GM19467 (cell line): ENCODE measurements at regions not wholly inside any gene's neighbourhood (a gene's known extent, or its start where the extent isn't known, plus 50 kb on each side); places are given as distances from the start of the nearest gene placed in this dataset.

Source experiments
- ATAC-seq: cut with Tn5 transposase; IDR thresholded peaks from one replicate; pipeline ENCODE4 v1.9.1; 2021; ENCODE audit warnings: mild to moderate bottlenecking, moderate library complexity; ENCODE audit not compliant: unreplicated experiment

GRCh38 chr1:224504297-224505041 is 69.9 kb upstream of the WDR26 start:
- no peak for ATAC-seq

GRCh38 chr1:224505454-224506093 is 71.0 kb upstream of the WDR26 start:
- ATAC-seq, result no peak

GRCh38 chr1:224506141-224506814 is 71.7 kb upstream of the WDR26 start:
- ATAC-seq, result no peak

- ATAC-seq, result no peak
Measured at GRCh38 chr1:224507771-224508523, 73.3 kb upstream of the WDR26 start.

GRCh38 chr1:224509907-224510306 is 75.3 kb upstream of the WDR26 start:
- no peak for ATAC-seq

- ATAC-seq, result no peak
Measured at GRCh38 chr1:224510880-224511645, 76.5 kb upstream of the WDR26 start.

GRCh38 chr1:224512600-224513151 is 78.1 kb upstream of the WDR26 start:
- no peak for ATAC-seq

GRCh38 chr1:224513383-224513782 is 78.8 kb upstream of the WDR26 start:
- ATAC-seq, result no peak

- ATAC-seq, result peak; percentile 98
Measured at GRCh38 chr1:224513787-224514209, 79.2 kb upstream of the WDR26 start.

GRCh38 chr1:224517171-224517570 is 82.6 kb upstream of the WDR26 start:
- no peak for ATAC-seq

- ATAC-seq, result no peak
Measured at GRCh38 chr1:224518528-224518927, 83.9 kb upstream of the WDR26 start.

GRCh38 chr1:224519874-224520273 is 85.3 kb upstream of the WDR26 start:
- no peak for ATAC-seq

- ATAC-seq, result no peak
Measured at GRCh38 chr1:224520808-224521207, 86.2 kb upstream of the WDR26 start.

- ATAC-seq, result no peak
Measured at GRCh38 chr1:224521904-224522734, 87.5 kb upstream of the WDR26 start.

- no peak for ATAC-seq
Measured at GRCh38 chr1:224523676-224524075, 89.1 kb upstream of the WDR26 start.

- ATAC-seq, result no peak
Measured at GRCh38 chr1:224524679-224525078, 90.1 kb upstream of the WDR26 start.

- ATAC-seq, result no peak
Measured at GRCh38 chr1:224525411-224526040, 90.6 kb upstream of the CNIH3 start.

GRCh38 chr1:224526771-224527170 is 89.3 kb upstream of the CNIH3 start:
- ATAC-seq, result no peak

- ATAC-seq, result no peak
Measured at GRCh38 chr1:224528900-224529299, 87.2 kb upstream of the CNIH3 start.
